Right cardiac atrium (tissue), 5 donors: ENCODE measurements at regions not wholly inside any gene's neighbourhood (a gene's known extent, or its start where the extent isn't known, plus 50 kb on each side); places are given as distances from the start of the nearest gene placed in this dataset.

ENCODE experiments used
- ATAC-seq, 2 donors: fragments of 200-7000 bp; cut with Tn5 transposase; one replicate each; pipeline versions ENCODE4 v1.8.0 to v1.9.1; 2020; ENCODE audit warnings: moderate library complexity in 2 of 2, mild to moderate bottlenecking in 1 of 2
- DNase-seq, 3 donors: peaks; one replicate each; pipeline ENCODE4 v3.0.0-alpha.2; 2020
- H3K27ac ChIP-seq: one replicate; pipeline ENCODE4 v1.5.1; 2013; ENCODE audit warnings: mild to moderate bottlenecking, low read length, control low read depth, moderate library complexity
- H3K27me3 ChIP-seq: one replicate; pipeline ENCODE4 v1.6.1; 2013; ENCODE audit not compliant: control insufficient read depth, insufficient read depth
- H3K4me1 ChIP-seq: one replicate; pipeline ENCODE4 v1.6.1; 2013; ENCODE audit warnings: low read length; ENCODE audit not compliant: control insufficient read depth, insufficient read depth
- H3K4me3 ChIP-seq: one replicate; pipeline ENCODE4 v1.5.1; 2013; ENCODE audit warnings: low read length, control low read depth
- H3K9me3 ChIP-seq: one replicate; pipeline ENCODE4 v1.6.1; 2013; ENCODE audit warnings: low read length; ENCODE audit not compliant: control insufficient read depth
- WGBS: extraction: QIAGEN DNeasy Blood & Tissue Kit; methylation state at CpG from one replicate; pipeline ENCODE4 v1.1.7; 2013; 5-methylcytosine and 5-hydroxymethylcytosine counted together
- intact Hi-C, 4 donors: fragments of 100-400 bp; cut with DNase I; formaldehyde crosslinking; loops; one replicate each; pipeline versions ENCODE4 v1.11.0 to v1.14.0; 2022 to 2023
- donor health status: healthy with polysubstance abuse.
- donor health status: DM: no; HTN: yes; CAD: no.
- donor health status: DM: no; HTN: no; CAD: no.
- donor health status: DM: no; HTN: yes; CAD: no; lungs with severe emphysema.
- donor health status: DM: yes; HTN: yes; CAD: no.

GRCh38 chr6:141259091-141259490 is 873.6 kb upstream of the GJE1 start:
- WGBS, result 78% methylated on average over 3 of the region's 3 CpGs
- no peak overlapping the region for H3K4me3 ChIP-seq
- ATAC-seq (no peak), DNase-seq (no peak)
- peaks cover 3% of the 10 kb centered on the region for H3K4me1 ChIP-seq
- no peaks in the 10 kb centered on the region for H3K9me3 ChIP-seq
- H3K27me3 ChIP-seq, result no peaks in the 10 kb centered on the region
- intact Hi-C loops, result no loop called here
- no peak overlapping the region for H3K27ac ChIP-seq

DNA sequence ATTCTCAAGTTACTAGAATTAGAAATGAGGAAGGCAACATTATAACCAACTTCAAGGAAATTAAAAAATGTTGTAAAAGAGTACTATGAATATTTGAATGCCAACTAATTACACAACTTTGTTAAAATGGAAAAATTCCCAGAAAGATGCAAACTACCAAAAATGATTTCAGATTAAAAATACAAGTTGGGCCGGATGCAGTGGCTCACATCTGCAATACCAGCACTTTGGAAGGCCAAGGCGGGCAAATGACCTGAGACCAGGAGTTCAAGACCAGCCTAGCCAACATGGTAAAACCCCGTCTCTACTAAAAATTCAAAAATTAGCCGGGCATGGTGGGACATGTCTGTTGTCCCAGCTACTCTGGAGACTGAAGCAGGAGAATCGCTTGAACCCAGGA is 874.2 kb upstream of the GJE1 start:
- Histone ChIP-seq H3K27me3 (no peaks in the 10 kb centered on the region), H3K27ac (no peak overlapping the region), H3K9me3 (no peaks in the 10 kb centered on the region), H3K4me3 (no peak overlapping the region), H3K4me1 (peaks cover 6% of the 10 kb centered on the region)
- ATAC-seq (no peak), DNase-seq (peak in 1 of 3 donors; percentile 63)
- intact Hi-C loops, result no loop called here
- WGBS, result 85% methylated on average over 5 of the region's 5 CpGs

- 93% methylated on average over 3 of the region's 3 CpGs for WGBS
- Histone ChIP-seq H3K27me3 (no peaks in the 10 kb centered on the region), H3K27ac (no peak overlapping the region), H3K4me3 (no peak overlapping the region), H3K4me1 (peaks cover 6% of the 10 kb centered on the region), H3K9me3 (no peaks in the 10 kb centered on the region)
- DNase-seq, result no peak
- intact Hi-C loops, result no loop called here
- no peak for ATAC-seq
These were observed 878.4 kb upstream of the GJE1 start for GRCh38 chr6:141254336-141254735.

DNA sequence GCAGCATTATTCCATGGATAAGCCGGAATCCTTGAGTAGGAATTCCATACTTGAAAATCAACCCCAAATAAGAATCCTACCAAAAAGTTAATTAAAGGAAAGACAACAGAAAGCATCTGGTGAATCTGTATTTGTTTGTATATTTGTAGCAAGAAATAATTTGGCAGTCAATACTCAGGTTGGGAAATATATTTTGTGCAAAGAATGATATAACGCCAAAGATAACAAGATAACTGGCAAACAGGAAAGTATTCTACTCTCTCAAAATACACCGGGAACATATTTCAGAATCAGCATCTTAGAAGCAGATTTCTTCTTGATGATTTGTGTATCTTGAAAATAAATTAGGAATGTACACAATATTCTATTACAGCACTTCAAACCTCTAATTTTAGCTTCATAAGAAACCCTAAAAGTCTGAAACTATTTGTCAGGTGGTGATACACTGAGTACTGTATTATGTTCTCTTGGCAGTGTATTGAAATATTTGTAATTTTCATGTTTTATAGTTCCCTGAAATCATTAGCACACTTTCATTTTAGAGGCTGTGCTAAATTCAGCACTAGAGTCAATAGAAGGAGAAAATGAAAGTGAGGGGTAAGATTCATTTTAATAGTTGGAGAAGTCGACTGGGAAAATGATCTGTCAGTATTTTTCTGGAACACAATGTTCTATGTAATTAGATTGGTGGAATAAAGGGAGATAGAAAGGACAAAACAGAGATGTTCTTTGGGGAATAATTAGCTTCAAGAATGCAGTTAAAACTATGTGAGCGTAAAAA is 879.7 kb upstream of the GJE1 start:
- Histone ChIP-seq H3K9me3 (no peaks in the 10 kb centered on the region), H3K27ac (no peak overlapping the region), H3K4me1 (peaks cover 6% of the 10 kb centered on the region), H3K4me3 (peak overlapping the region; percentile 25), H3K27me3 (no peaks in the 10 kb centered on the region)
- DNase-seq (no peak), ATAC-seq (peak in 1 of 2 donors; percentile 65)
- 34% methylated on average over 5 of the region's 5 CpGs for WGBS
- intact Hi-C loops, result no loop called here

DNA sequence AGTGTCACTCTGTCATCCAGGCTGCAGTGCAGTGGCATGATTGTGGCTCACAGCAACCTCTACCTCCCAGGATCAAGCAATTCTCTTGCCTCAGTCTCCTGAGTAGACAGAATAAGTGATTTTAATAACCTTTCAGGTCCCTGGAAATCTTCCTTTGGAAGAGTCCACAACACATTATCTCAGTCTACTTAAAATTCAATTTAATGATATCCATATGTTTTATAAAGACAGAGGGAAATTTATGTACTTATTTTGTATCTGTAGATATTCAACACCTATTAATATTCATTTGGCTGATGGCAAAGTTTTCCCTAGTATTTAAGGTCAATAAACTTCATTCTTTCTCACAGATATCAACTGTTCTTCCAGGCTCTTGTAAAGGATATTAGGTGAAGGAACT is 881.4 kb upstream of the GJE1 start:
- ATAC-seq (no peak), DNase-seq (no peak)
- Histone ChIP-seq H3K27me3 (no peaks in the 10 kb centered on the region), H3K27ac (no peak overlapping the region), H3K9me3 (no peaks in the 10 kb centered on the region), H3K4me3 (no peak overlapping the region), H3K4me1 (peaks cover 6% of the 10 kb centered on the region)
- intact Hi-C loops, result no loop called here

DNA sequence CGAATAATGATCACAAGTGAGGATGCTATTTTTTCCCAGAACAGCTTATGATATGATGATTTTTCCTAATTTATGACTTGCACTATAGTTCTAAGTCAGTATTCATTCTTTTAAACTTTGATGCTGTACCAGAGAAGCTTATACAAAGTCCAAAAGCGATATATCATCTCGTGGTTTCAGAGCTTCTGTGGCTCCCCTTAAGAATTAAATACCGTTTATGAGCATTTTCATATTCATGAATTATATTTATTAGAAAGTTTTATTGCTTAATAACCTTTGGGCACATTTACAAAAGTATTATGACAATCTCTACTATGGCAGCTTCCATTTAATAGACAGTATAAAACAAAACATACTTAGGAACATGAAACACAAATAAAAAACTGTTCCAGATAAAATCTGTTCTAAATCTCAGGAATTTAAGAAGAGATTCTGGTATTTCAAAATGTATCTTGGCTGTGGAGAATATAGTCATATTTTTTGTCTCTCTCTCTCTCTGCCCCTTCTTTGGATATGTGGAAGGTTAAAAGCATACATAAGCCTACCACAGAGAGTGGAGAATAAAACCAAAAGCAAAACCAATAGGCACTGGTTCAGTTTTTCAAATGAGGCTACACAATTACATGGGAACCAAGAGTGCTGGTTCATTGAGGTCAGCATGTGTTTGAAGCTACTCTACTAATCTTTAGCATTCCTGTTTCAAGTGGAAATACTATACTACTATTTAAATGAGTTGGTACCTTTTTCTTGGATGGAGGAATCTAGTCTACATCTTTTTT is 884.5 kb upstream of the GJE1 start:
- H3K27ac ChIP-seq, result no peak overlapping the region
- ATAC-seq, result no peak
- WGBS, result 95% methylated on average over 4 of the region's 4 CpGs

GRCh38 chr6:141244366-141244765 is 888.4 kb upstream of the GJE1 start:
- H3K9me3 ChIP-seq, result no peaks in the 10 kb centered on the region
- intact Hi-C loops, result no loop called here
- no peaks in the 10 kb centered on the region for H3K27me3 ChIP-seq
- 40% methylated on average over 2 of the region's 2 CpGs for WGBS
- no peak for DNase-seq
- no peak overlapping the region for H3K27ac ChIP-seq
- no peak for ATAC-seq
- no peak overlapping the region for H3K4me3 ChIP-seq
- no peaks in the 10 kb centered on the region for H3K4me1 ChIP-seq

More for the DNA sequence above, 884.5 kb upstream of the GJE1 start:
- H3K4me3 ChIP-seq, result no peak overlapping the region
- intact Hi-C loops, result no loop called here
- H3K27me3 ChIP-seq, result no peaks in the 10 kb centered on the region
- H3K9me3 ChIP-seq, result no peaks in the 10 kb centered on the region
- DNase-seq, result no peak
- H3K4me1 ChIP-seq, result no peaks in the 10 kb centered on the region

- Histone ChIP-seq H3K4me3 (no peak overlapping the region), H3K27me3 (no peaks in the 10 kb centered on the region), H3K4me1 (no peaks in the 10 kb centered on the region), H3K9me3 (no peaks in the 10 kb centered on the region), H3K27ac (no peak overlapping the region)
- intact Hi-C loops, result no loop called here
- 83% methylated on average over 1 of the region's 1 CpG for WGBS
- DNase-seq (no peak), ATAC-seq (no peak)
These were observed 889.8 kb upstream of the GJE1 start for GRCh38 chr6:141242957-141243356.

DNA sequence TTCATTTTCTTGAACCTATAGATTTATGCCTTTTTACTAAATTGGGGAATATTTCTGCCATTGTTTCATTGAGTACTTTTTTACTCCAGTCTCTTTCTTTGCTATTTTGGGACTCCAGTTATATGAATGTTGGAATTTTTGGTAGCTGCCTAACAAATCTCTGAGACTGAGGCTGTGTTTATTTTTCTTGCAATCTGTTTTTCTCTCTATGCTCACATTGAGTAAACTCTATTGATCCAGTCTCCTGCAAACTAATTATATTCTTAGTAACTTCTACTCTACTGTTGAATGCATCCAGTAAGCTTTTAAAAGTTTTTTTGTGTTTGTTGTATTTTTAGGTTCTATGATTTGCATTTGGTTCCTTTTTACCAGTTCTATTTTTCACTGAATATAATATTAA is 903.4 kb upstream of the GJE1 start:
- DNase-seq (no peak), ATAC-seq (no peak)
- Histone ChIP-seq H3K9me3 (no peaks in the 10 kb centered on the region), H3K4me3 (no peak overlapping the region), H3K4me1 (no peaks in the 10 kb centered on the region), H3K27ac (no peak overlapping the region), H3K27me3 (no peaks in the 10 kb centered on the region)
- intact Hi-C loops, result no loop called here

DNA sequence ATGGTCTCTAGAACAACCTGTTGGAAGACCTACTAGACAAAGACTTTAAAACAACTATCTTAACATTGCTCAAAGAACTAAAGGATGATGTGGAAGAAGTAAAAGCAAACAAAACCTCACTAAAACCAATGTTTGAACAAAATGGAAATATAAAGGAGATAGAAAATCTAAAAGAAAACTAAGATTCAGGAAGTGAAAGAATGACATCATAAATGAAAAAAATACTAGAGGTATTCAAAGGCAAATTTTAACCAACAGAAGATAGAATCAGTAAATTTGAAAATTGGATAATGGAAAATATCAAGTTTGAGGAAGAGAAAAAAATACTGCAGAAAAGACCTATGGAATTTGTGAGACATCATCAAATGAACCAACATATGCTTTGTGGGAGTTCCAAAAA is 914.1 kb upstream of the GJE1 start:
- DNase-seq, result no peak
- intact Hi-C loops, result no loop called here

GRCh38 chr6:141216726-141217125 is 916.0 kb upstream of the GJE1 start:
- DNase-seq, result no peak
- no peak overlapping the region for H3K4me3 ChIP-seq
- intact Hi-C loops, result no loop called here
- H3K9me3 ChIP-seq, result no peaks in the 10 kb centered on the region
- ATAC-seq, result no peak
- no peaks in the 10 kb centered on the region for H3K27me3 ChIP-seq
- no peak overlapping the region for H3K27ac ChIP-seq
- no peaks in the 10 kb centered on the region for H3K4me1 ChIP-seq

More for the DNA sequence above, 914.1 kb upstream of the GJE1 start:
- no peaks in the 10 kb centered on the region for H3K9me3 ChIP-seq
- no peak overlapping the region for H3K4me3 ChIP-seq
- H3K27ac ChIP-seq, result no peak overlapping the region
- H3K4me1 ChIP-seq, result no peaks in the 10 kb centered on the region
- no peak for ATAC-seq
- H3K27me3 ChIP-seq, result no peaks in the 10 kb centered on the region
